HG03469 (cell line): ENCODE measurements at regions not wholly inside any gene's neighbourhood (a gene's known extent, or its start where the extent isn't known, plus 50 kb on each side); places are given as distances from the start of the nearest gene placed in this dataset.
"Not testable (repeated sequence)": the region's sequence is repeated elsewhere in the genome, so short reads cannot be mapped to it uniquely, and the experiment has no call there.

Experiments
- ATAC-seq: cut with Tn5 transposase; IDR thresholded peaks from one replicate; pipeline ENCODE4 v1.9.1; 2021; ENCODE audit warnings: mild to moderate bottlenecking, moderate library complexity, moderate number of reproducible peaks; ENCODE audit not compliant: unreplicated experiment

DNA sequence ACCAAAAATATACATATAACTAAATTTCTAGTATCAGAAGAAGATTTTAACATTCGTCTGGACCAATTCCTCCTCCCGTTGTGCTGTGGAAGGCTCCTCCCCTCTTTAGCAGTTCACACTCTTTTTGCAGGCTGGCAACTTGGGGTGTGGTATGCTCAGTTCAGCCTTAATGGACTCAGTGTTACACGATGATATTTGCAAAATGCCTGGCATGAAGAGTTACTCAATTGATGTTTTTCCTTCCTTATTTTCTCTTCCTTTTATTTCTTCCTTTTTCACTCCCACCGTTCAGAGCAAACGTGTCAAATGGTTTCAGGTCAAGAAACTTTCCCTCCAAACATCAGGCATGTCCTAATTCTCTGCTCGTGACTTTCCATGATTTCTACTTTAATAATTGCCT is 248.3 kb downstream of the PHF14 start:
- ATAC-seq: no peak

DNA sequence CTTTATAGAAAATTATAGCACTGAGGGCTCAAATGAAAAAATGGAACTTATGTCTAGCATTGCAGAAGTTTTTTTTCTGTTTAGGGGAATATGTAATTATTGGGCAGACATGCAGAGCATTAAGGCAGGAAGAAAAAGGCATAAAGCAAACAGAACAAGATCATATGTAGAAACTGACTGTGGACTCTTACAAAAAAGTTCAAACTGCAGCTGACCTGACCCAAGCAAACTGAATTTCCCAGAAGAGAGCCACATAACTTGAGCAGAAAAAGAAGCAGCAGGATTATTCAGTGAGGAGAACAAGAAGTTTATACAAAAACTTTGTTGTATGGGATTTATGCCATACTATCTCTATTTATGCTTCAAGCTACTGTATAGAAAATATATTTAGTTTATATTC is 250.9 kb downstream of the PHF14 start:
- no peak for ATAC-seq

DNA sequence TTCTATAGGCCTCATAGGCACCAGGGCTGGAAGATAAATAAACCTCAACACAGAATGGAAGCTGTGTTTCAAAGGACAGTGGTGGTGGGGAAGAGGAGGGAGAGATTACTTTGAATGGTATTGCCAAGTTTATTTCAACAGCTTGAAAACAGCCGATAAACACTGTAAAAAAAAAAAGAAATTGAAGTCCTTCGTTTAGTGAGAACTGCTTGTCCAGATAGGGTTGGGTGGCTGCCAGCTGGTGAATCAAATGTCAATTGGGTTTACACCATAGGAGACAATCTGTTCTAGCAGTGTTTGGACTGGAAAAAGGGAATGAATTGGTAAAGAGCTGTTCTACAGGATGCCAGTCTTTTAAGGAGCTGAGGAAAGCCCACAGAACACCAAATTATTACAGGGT is 254.8 kb downstream of the PHF14 start:
- ATAC-seq: no peak

DNA sequence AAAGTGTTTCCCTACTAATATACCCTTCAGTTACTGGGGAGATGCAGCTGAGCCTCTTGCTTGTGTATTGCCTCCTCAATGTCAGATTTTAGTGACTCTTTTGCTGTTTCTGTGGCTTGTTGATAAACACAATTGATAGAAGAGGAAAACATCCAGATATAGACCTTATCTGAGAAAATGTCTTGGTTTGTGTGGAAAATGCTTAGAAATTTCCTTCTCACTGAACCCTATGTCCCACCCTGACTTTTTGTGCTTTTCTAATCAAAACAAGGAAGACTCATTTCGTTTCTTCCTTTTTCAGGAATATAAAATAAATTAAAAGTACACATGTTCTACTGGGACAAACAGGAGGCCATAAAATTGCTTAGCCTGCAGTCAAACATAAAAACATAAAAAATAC is 257.5 kb downstream of the PHF14 start:
- no peak for ATAC-seq

DNA sequence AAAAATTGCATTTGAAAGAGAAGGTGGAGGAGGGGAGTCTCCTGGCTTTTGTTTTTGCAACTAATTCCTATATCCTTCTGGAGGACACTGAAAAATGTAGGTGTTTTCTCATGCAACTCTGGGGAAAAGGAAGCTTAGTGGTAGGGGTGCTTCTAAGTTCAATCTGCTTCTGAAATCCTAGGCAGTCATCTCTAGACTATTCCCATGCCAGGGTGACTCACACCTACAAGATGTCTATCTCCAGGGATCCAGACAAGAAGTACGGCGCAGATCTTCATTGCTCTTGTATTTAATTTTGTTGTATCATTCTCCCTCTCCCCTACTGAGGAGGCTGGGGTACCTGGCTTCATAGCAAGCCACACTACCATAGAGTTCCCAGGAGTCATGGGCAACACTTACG is 258.8 kb downstream of the PHF14 start:
- ATAC-seq: no peak

DNA sequence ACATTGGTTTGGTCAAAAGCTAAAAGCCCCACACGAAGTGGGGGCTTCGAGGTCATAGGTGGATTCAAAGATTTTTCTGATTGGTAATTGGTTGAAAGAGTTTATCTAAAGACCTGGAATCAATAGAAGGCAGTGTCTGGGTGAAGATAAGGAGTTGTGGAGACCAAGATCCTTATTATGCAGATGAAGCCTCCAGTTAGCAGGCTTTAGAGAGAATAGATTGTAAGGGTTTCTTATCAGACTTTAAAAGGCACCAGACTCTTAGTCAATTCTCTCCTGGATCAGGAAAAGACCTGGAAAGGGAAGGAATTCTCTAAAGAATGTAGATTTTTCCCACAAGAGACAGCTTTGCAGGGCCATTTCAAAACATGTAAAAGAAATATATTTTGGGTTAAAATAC is 260.2 kb downstream of the PHF14 start:
- no peak for ATAC-seq

DNA sequence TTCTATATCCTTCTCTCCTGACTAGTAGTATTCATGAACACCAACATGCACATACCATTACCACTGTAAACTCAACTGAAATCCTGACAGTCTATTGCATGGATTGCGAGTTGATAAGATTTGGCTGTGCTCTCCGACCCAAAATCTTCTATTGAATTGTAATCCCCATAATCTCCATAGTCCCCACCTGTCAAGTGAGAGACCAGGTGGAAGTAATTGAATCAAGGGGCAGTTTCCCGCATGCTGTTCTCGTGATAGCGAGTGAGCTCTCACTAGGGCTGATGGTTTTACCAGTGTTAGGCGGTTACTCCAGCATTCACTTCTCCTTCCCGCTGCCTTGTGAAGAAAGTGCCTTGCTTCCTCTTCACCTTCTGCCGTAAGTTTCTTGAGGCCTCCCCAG is 261.8 kb downstream of the PHF14 start:
- no peak for ATAC-seq

DNA sequence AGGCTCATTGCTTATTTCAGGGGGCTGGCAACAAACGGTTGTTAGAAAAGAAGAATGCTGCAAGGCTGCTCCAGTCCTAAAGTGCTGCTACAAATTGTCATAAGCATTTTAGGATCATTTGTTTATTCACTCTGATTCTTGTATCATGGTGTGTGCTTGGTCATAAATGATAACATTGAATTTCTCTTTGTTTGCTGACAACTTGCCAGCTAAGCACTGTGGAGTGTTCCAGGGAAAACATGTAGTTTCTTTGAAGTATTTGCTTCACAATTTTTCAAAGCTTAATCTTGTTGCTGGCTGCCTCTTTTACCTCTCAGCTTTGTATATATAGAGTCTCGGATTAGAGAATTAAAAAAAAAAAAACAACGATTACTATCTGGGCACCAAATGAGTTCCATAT is 263.0 kb downstream of the PHF14 start:
- no peak for ATAC-seq

DNA sequence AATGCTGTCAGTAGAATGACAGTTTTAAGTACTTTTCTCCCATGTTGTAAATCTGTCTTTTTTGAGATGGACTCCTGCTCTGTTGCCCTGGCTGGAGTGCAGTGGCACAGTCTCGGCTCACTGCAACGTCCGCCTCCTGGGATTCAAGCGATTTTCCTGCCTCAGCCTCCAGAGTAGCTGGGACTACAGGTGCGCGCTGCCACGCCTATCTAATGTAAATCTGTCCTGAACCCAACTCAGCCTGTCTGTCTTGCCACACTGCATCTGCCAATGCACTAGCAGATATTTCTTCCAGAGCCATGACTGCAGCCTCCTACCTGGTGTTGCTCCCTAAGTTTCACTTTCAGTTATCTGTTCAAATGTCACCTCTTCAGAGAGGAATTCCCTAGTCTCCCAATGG is 264.1 kb downstream of the PHF14 start:
- no peak for ATAC-seq

DNA sequence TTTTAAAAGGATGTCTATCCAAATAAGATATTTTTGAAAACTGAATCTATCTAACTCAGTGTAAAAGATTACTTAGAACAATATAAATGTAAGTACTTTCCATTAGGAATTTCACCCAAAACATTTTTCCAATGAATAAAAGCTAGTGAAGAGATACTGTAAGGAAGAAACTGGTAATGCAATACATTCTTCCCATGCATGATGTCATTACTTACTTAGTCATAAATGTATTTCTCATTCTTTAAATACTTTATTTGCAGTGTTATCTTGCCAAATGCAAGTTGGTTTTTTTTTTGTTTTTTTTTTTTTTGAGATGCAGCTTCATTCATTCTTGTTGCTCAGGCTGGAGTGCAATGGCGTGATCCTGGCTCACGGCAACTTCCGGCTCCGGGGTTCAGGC is 265.6 kb downstream of the PHF14 start:
- ATAC-seq: no peak

DNA sequence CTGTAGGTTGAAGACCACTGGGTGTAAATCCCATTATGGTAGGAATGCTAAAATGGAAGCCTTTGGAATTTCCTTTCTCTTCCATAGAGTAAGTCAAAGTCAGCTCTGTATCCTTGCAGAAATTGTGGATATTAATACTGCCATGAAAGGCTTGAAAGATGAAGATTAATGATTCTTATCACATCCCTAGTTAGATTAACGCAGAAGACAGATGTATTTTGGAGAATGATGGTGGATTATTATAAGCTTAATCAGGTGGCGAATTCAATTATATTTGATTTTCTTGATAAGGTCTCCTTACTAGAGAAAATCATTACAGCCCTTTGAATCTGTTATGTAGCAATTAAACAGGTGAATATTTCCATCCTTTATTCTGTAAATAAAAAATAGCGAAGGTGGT is 270.1 kb downstream of the PHF14 start:
- no peak for ATAC-seq

DNA sequence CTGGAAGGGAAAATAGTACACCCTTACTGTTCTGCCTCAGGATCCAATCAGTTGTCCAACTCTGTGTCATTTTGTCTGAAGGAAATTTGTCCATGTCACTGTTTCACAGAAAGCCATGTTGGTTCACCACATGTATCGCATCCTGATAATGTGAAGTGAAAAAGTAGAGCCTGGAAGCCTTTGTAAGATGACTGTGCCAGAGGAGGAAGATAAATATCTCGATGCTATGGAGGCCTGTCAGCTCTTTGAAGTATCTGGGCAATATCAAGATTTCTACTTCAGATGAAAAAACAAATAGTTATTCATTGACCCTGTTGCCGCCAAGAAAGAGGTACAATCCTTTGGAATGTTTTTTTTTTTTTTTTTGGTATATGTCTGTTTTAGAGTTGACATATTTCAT is 270.5 kb downstream of the PHF14 start:
- ATAC-seq: no peak

DNA sequence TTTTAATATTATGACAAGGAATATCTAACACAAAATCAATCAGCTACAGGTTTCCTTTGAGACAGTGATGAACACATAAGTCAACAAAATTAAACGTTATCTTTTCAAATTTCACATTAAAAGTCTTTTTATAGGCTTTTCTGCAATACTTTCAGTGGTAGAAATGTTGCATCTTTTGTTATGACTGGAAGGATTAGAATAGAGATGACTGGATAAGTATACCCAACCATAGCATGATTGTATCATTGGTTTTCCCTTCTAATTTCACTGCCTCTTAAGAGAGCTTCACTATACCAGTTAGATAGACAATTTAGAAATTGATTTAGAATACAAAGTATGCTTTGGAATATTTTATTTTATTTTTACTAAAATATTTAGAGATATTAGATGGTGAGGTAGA is 273.9 kb downstream of the PHF14 start:
- no peak for ATAC-seq

DNA sequence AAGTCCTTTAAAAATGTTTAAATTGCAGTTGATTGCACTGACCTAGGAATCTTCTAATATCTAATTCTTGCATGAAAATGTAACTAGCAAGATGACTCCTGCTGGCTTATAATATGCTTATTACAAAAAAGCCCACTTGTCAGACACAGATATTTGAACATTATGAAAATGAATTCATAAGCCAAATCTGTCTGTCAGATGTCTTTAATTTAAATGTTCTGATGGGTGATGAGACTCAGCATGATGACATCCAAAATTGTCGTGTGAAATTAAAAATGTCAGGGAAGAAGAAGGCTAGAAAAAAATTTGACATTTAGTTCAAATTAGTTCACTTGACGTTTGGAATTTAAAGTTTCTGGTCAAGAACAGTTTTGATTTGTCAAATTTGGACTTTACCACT is 277.8 kb downstream of the PHF14 start:
- ATAC-seq: no peak

DNA sequence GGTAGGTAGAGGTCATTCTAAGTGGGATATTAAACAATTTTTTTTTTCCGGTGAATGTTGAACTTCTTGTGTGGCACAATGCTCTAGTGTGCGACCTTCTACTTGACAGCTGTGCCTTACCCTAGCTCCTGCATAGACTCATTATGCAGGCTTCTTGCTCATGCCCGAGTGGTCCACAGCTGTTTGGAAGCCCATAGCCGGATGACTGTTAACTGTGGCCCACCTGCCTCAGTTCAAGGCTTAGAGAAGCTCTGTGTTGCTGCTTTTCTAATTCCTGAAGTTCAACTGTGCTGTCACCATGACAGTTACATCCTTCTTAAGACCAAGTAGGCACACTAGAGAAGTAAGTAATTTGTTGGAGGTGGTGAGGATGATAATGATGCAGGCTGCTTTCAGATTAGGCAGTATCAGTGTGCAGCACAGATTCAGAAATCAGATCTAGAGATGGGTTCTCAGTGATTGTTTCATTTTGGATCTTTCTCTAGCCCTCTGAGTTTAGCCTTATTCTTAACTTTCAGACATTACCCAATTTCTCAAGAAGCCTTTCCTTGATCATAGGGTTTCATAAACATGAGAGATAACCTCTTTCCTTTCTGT is 278.4 kb downstream of the PHF14 start:
- peak; percentile 12 for ATAC-seq

DNA sequence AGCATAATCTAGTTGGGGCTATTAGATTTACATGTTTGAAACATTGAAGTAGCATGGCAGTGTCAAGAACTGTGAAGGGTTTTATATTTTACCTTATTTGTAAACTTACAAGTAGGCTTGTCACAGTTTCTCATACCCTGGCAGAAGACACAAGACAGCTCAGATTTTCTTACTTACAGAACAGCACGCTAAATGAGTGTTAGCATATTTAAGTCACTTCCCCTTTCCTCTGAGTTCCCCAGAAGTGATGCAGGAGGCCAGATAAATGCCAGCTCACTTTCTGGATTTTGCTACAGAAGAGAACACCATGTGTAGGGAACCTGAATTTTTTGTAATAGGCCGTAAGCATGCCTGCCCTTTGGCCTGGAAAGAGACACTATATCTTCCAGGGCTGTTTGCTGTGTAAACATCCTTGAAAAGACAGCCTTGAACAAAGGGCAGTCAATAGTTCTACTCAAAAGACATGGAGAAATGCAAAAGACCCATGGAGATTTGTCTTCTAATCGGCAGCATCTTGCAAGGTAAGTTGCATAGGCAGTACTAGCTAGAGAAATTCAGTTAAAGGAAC is 279.1 kb downstream of the PHF14 start:
- ATAC-seq: peak; percentile 62

DNA sequence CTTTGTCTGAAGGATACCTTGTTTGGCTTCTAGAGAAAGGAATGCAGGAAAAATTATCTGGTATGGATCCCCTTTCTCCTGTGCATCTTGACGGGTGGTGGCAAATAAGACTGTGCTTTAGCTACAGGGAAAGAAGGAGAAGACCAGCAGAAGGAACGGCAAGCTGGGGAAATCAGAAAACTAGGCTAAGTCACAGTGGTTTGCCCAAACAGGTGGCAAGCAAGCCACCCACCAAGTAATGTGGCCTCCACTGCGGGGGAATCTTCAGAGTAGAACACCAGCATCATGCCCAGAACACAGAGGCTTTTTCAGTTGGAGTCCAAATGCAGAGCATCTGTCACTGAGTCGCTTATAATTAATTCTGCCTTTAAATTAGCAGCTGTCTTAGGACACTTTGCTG is 282.8 kb downstream of the PHF14 start:
- no peak for ATAC-seq

DNA sequence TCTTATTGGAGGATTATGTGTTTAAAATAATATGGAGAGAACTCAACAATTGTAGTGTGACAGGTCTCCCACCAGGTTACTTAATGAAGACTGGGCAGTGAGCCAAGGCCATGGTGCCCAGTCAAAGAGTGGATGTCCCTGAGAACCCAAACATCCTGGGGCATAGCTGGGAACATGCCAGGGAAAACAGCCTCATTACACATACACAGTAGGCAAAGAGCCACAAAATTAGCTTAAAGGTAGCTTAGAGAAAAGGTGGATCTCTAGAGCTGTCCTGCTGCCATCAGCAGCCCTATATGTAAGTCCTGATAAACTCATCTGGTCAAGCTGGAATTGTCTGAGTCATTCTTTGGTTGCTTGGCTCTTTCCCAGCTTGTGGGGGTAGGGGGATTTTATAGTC is 287.8 kb downstream of the PHF14 start:
- ATAC-seq: no peak

DNA sequence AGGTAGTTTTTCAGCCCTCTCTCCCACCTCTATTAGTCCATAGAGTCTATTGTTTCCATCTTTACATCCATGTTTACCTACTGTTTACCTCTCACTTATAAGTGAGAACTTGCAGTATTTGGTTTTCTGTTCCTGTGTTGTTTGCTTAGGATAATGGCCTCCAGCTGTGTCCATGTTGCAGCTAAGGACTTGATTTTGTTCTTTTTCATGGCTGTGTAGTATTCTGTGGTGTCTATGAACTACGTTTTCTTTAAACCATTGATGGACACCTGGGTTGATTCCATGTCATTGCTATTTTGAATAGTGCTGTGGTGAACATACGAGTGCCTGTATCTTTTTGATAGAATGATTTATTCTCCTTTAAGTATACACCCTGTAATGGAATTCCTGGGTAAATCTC is 292.4 kb downstream of the PHF14 start:
- no peak for ATAC-seq

DNA sequence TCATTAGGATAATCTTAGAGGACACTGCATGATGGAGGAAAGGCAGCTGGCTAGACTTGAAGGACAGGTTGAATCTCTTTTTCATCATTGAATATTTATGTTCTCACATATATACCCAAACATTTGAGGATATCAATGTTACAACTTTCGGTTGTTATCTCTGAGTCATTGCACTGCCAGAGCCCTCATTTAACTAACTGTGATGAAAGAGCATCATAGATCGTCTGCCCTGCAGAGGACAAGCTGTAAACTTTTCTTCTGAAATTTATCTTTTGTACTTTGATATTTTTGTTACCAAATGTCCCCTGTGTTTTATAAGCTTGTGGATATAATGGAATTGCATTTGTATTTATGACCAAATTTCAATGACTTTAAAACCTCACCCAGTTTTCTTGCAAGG is 298.7 kb downstream of the PHF14 start:
- no peak for ATAC-seq

DNA sequence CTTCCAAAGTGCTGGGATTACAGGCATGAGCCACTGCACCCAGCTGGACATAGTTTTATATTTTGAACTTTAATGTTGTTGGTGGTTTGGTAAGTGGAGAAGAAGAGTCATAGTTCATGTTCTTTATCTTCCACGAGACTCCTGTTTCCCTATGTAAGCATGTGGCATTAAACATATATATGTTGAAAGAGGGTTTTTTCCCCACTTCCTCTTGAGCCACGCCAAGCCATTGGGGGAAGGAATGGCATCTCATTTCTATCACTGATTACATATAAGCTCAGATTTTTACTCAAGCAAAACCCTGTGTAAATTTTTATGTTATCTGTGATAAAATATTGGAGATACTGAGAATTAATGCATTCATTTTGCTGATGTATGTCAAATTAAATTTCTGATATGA is 300.4 kb downstream of the PHF14 start:
- ATAC-seq: no peak

DNA sequence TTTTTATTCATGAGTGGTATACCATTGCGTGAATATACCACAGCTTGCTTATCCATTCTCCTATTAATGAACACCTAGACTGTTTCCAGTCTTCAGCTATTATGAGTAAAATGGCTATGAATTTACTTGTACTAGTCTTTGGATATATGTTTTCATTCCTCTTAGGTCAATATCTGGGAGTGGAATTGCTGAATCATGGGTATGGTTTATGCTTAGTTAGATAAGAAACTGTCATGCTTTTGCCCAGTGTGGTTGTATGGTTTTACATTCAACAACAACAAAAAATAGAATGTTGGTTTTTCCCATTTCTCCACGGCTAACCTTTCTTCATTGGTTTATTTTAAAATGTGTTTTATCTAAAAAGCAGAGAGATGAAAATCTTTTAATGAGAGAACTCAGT is 308.3 kb downstream of the PHF14 start:
- ATAC-seq: no peak

DNA sequence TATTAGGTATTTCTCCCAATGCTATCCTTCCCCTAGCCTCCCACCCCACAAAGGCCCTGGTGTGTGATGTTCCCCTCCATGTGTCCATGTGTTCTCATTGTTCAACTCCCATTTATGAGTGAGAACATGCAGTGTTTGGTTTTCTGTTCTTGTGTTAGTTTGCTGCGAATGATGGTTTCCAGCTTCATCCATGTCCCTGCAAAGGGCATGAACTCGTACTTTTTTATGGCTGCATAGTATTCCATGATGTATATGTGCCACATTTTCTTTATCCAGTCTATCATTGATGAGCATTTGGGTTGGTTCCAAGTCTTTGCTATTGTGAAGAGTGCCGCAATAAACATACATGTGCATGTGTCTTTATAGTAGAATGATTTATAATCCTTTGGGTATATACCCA is 309.9 kb downstream of the PHF14 start:
- not testable (repeated sequence) for ATAC-seq
